ENCODE measurements at regions not wholly inside any gene's neighbourhood (a gene's known extent, or its start where the extent isn't known, plus 50 kb on each side); places are given as distances from the start of the nearest gene placed in this dataset.

- no peak for DNase-seq
Observed at GRCh38 chr3:74564560-74564959, 49.9 kb downstream of the CNTN3 start.

DNA sequence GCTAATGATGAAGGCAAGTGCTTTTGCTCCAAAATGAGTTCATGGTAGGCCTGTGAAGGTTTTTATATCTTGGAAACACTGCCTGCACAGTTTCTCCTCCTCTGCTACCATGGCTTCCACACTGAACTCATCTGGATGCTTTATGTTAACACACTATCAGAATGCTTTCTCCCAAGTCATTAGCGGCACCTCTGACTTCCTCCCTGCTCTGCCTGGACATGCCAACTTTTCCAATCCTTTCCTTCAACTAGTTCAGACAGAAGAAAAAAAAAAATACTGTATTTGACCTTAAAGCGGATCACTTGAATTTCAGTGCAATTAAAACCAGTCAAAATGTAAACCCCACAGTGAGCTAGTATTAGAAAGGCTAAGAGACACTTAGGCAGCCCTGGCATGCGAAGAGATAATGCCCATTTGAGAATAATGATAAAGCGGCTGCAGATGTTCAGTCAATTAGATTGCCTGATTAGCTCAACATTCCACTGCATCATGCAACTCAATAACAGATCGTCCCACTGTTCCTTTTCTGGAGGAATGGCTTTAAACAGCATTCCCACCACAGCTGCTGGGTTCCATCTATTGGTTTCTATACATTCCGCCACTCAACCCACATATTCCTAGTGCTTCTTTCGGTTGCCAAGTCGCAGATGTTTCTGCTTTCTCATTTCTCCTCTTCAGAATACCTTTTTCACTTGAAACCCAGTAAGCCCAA, 51.7 kb downstream of the CNTN3 start:
- DNase-seq = no peak

DNA sequence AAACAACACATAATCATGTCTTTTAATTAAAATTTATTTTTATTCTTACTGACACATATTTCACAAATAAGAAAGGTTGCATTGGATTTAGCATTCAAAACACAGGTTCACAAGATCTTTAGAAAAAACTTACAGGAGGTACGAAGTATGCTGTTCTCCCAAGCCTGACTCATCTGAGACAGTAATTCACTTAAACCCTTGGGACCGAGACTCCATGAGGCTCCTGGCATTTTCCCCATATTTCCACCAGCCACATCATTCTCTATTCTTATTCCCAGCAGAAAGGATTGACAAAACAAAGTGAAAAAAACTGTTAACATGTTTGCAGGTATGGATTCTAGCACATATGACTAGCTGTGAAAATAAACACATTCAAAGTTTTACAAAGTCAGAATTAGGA, 52.6 kb downstream of the CNTN3 start:
- no peak for DNase-seq

DNA sequence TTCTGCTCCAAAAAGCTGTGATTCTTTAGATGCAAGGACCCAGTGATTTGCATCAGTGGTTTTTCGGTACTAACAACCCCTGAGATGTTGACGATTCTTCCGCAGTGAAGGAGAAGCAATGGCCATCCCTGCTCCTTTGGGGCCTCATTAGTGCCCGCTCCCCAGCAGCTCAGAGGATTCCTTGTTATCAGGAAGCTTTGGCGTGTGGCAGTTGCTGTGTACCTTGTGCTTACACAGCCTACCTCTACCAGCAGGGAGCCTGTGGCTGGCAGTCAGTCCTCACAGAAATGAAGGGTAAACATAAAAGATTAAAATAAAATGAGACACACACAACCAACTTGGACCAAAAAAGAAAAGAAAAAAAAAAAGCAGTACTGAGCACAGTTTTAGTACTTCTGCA, 55.2 kb downstream of the CNTN3 start:
- DNase-seq = no peak

- DNase-seq = no peak
Observed at GRCh38 chr3:74550686-74551085, 63.8 kb downstream of the CNTN3 start.

DNA sequence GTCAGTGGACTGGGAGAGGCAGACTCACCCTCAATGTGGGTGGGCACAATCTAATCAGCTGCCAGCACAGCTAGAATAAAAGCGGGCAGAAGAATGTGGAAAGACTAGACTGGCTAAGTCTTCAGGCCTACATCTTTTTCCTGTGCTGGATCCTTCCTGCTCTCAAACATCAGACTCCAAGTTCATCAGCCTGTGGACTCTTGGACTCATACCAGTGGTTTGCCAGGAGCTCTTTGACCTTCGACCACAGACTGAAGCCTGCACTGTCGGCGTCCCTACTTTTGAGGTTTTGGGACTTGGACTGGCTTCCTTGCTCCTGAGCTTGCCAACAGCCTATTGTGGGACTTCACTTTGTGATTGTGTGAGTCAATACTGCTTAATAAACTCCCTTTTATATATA, 68.0 kb downstream of the CNTN3 start:
- no peak for DNase-seq

GRCh38 chr3:74542441-74542840, 72.0 kb downstream of the CNTN3 start:
- DNase-seq = no peak

DNA sequence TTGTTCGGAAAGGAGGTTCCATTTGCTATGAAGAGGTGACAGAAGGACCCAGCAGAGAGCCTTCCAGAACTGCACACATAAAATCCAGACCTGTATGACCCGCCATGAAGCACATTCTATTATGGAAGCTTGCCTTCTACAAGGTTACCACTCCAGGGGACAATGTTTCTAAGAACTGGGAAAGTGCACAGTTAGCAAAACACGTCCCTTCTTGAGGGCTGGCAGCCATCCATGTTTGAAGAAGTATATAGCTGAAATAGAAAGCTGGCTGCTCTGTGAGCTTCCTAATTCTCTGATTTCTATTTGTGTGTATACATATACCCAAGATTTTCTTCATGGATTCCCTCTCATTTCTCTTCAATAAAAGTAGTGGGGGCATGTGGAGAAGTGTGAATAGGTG, 74.6 kb downstream of the CNTN3 start:
- DNase-seq = no peak

GRCh38 chr3:74538669-74539068, 75.8 kb downstream of the CNTN3 start:
- DNase-seq = no peak

DNA sequence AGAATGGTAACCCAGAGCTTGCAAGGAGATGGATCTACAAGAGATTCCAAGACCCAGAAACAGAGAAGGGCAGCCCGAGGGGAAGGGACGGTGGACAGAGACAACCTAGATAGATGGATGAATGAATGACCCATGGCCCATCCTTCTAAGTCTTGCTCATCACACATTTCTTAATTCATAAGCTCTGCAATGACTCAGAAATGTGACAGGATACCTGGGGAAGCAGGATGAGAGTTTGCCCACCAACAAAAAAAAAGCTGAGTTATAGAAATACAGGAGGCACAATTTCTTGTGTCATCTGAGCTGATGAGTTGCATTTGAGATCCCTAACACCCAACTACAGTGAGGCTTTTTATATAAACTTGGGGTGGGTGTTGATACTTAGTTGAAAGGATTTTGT, 76.6 kb downstream of the CNTN3 start:
- DNase-seq = no peak

GRCh38 chr3:74537164-74537563, 77.3 kb downstream of the CNTN3 start:
- DNase-seq = no peak

GRCh38 chr3:74535281-74535680, 79.2 kb downstream of the CNTN3 start:
- no peak for DNase-seq

- DNase-seq = no peak
Observed at GRCh38 chr3:74534611-74535010, 79.8 kb downstream of the CNTN3 start.

DNA sequence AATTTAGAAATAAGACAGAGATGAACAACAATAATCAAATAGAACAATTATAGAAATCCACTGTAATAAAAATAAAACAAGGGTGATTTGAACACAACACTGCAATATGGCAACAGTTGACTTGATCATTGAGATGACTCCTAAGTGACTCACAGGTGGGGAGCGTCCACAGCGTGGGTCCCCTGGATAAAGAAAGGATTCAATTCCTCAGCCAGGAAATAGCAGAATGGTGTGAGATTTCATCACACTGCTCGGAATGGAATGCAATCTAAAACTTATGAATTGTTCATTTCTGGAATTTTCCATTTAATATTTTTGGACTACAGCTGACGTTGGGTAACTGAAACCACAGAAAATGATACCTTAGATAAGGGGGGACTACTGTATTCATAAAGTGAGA, 82.0 kb downstream of the CNTN3 start:
- no peak for DNase-seq

- no peak for DNase-seq
Observed at GRCh38 chr3:74531491-74531890, 83.0 kb downstream of the CNTN3 start.

DNA sequence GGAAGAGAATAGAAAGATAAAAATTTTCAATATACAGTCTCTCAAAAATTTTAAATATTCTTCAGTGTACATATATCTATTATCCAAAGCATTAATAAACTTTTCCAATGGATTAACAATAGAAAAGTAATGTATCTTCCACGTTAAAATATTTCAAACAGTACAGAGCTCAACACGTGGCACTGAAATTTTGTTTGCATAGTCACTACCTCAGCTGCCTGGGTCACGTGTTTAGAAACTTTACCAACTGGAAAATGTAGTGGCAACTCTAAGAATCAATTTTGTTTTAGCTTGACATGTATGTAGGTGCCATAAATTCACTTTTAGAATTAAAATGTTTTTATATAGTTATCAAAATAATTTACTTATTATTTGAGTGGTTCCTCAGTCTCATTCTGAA, 85.3 kb downstream of the CNTN3 start:
- no peak for DNase-seq

DNA sequence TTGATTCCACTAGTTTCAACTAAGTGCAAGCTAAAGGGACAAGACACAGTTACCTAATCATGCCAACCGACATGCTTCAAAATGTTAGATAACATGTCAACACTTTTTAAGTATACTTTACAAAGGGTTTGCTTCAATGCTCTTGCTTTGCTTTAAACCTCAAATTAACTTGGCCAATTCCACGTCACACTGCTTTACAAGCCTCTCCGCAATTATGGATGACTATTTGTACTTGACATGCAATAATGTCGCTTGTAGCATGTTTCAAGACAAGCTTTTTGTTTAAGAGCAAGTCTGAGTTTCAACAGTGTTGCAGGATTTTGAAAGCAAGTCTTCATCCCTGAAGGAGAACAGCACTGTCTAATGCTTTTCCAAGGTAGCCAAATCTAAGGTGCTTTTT, 86.9 kb downstream of the CNTN3 start:
- DNase-seq = no peak

GRCh38 chr3:74523811-74524210, 90.6 kb downstream of the CNTN3 start:
- no peak for DNase-seq

DNA sequence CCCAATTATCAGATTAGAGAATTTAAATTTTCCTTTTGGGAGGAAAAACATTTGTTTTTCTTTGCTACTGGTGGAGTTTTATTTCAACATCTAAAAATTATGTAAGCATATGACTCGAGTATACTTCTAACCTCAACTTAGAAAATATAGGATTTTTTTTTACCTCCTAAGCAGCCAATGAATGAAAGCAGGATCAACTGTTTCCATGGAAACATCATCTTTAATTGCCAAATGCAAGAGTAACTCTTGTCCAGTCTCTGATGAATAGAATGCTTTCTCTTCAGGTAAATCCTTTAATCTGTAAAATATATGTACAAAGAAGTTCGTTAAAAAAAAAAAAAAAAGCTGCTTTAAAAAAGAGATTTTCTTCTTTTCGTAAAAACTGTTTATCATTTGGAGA, 93.6 kb downstream of the CNTN3 start:
- no peak for DNase-seq

DNA sequence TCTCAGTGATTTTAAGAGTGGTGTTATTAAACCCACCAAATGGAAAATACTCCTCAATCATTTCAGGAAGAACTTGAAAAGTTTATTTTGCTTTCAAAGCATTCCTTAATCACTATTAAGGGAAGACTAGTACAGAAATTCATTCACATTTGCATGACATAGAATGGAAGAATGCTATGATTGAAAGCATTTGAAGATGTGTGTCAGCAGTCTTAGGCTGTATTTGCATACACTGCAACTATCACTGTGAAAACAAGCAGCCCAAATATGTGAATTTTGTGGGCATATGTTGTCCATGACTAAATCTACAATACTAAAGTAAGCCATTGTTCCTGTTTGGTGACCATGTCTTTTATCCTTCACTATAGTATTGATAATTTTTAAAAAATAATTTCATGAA, 95.8 kb downstream of the CNTN3 start:
- no peak for DNase-seq

- DNase-seq = no peak
Observed at GRCh38 chr3:74516019-74516418, 98.4 kb downstream of the CNTN3 start.

DNA sequence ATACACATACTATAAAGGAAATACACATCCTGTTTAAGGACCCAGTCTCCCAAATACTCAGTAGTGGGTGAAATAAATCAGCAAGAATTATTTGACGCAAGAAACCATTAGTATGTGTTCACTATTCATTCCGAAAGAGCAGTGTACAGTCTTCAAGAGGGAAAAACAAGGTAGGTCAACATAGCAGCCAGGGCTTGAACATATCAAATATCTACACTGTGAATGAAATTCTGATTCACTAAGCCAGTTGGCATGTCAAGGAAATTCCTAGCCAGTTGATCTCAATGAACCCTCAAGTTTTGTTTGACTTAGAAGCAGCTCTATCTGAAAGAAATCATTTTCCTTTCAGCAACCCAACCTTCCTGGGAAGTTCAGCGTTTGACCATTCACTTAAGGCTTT, 99.0 kb downstream of the CNTN3 start:
- no peak for DNase-seq

GRCh38 chr3:74511078-74511477, 103.4 kb downstream of the CNTN3 start:
- DNase-seq = no peak

- no peak for DNase-seq
Observed at GRCh38 chr3:74510261-74510818, 104.1 kb downstream of the CNTN3 start.

- no peak for DNase-seq
Observed at GRCh38 chr3:74507691-74508090, 106.8 kb downstream of the CNTN3 start.

Data from NCI-H774 (cell line).